Left renal cortex interstitium (tissue), 4 donors: ENCODE measurements at regions not wholly inside any gene's neighbourhood (a gene's known extent, or its start where the extent isn't known, plus 50 kb on each side); places are given as distances from the start of the nearest gene placed in this dataset.
"Not testable (repeated sequence)": the region's sequence is repeated elsewhere in the genome, so short reads cannot be mapped to it uniquely, and the experiment has no call there.

ENCODE experiments used
- DNase-seq, 4 donors: peaks; one replicate each; pipeline ENCODE4 v3.0.0-alpha.2; 2013; ENCODE audit warnings: low read depth in 4 of 4, low spot score in 2 of 4, missing footprints in 1 of 4

DNA sequence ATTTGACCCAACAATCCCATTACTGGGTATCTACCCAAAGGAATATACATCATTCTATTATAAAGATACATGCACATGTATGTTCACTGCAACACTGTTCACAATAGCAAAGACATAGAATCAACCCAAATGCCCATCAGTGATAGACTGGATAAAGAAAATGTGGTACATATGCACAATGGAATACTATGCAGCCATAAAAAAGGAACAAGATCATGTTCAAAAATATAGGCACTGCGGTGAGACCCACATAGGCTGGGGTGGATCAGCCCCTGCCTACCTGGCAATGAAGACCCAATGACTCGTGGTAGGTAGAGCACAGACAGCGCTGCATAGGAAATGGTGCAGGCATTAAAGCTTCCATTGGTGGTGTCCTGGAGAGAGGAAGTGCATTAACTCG, 88.6 kb upstream of the NFIL3 start:
- DNase-seq, result not testable (repeated sequence)

DNA sequence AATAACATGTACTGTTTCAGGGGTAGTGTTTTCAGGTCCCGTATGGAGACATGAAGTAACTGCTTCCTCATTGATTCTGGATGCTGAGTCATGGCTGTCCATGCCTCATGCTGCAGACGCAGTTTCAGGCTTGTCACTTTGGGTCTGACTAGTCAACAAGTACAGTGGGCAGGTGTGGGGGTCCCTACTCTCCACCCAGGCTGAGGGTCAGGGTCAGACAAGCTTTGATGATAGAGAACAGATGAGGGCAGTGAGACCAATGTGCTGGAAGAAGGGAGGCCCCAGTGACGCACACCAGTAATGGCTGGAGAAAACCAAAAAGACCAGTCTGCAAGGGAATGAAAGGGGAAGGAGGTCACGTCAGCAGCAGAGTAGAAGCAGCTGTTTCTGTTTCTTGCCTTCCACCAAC, 80.0 kb upstream of the NFIL3 start:
- DNase-seq, result no peak

- no peak for DNase-seq
Measured at GRCh38 chr9:91502913-91503672, 79.5 kb upstream of the NFIL3 start.

DNA sequence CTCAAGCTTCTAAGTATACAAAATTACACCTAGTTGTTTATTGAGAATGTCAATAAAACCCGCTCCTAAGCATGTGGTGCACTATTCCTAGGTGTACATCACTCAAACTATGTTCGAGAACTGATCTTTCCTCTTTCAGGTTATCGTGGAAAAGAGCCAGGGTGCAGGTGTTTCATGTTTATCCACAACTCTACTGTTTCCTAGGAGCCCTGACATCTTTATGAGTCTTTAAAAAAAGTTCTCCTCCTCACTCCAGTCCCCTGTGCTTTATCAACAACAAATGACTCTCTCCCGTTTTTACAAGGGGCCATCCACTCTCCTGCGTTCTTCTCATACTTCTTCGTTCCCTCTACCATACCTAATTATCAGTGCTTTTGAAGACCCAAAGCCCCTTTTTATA, 78.8 kb upstream of the NFIL3 start:
- DNase-seq, result peak in 2 of 4 donors; percentile 17 to 36

DNA sequence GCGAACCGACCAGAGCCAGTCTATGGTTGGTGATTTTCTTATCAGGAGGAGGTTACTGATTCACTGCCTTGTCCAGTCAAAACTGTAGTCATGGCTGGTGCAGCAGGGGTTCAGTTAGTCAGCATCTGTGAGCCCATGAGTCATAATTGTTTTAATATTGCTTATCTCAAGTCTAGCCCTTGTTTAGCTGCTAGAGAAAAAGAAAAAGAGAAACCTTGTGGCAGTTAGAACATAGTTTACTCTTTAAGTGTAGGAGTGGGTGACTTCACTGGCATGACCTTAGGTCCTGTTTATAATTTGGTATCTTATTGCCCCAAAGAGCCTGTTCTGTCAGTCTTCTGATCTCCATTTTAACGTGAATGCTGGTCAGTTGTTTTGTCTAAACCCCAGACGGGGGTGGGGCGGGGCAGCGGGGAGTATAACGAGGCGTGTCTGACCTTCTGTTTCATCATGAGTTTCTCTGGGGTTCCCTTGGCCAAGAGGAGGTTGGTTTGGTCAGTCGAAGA, 76.9 kb upstream of the NFIL3 start:
- no peak for DNase-seq

DNA sequence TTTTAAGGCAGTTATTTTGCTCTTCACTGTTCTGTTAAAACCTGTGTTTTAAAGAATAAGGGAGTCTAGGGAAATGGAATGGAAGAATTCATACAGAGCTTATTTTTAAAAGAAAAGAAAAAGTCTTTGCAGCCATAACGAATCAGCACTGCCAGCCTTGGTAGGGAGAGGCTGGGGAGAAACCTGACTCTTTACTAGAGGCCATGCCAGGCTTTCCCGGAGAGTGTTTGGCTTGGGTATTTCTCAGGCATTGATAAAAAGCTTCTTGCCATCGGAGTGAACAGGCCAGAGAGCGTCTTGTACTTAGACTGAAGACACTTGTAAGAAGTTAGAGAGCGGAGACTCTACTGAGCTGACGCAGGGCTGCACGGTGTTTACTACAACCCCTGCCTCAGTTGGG, 72.7 kb upstream of the NFIL3 start:
- no peak for DNase-seq

DNA sequence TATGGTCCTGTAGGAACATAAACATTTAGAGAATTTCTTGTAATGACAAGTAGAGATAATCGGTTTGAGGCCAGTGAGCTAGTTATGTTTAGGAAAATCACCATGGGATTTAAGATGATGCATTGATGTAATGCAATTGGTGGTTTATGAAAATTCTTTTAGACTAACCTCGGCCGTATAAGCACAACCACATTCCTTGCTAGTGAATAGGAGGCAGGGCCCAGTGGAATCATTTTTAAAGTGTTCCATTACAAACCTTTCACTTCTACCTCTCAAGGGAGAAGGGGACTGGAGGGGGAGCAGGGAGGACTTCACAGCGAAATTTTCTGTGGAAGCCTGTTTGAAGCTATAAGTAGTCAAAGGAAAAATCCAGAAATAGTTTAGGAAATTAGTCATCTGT, 71.8 kb upstream of the NFIL3 start:
- DNase-seq, result no peak

GRCh38 chr9:91494751-91495150, 71.1 kb upstream of the NFIL3 start:
- no peak for DNase-seq

DNA sequence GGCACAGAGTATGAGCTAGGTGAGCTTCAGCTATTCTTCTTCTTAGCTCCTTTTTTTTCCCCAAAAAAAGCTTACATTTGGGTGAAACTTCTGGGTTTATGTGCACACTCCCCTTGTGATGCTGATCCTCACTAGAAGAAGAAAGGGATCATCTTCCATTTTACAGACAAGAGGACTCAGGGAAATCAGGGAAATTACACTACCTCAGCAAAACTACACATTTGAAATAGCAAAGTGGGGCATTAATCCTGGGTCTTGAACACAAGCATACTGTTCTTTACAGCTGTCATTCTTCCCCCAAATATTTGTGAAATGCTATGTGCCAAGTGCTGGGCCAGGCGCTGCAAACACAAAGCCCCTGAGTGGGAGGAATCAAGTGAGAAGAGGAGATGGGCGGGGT, 68.6 kb upstream of the NFIL3 start:
- DNase-seq, result no peak

GRCh38 chr9:91491624-91492023, 68.0 kb upstream of the NFIL3 start:
- no peak for DNase-seq

- DNase-seq, result no peak
Measured at GRCh38 chr9:91489361-91489899, 65.8 kb upstream of the NFIL3 start.

- DNase-seq, result no peak
Measured at GRCh38 chr9:91488341-91488740, 64.7 kb upstream of the NFIL3 start.

GRCh38 chr9:91486699-91487497, 63.3 kb upstream of the NFIL3 start:
- DNase-seq, result no peak

DNA sequence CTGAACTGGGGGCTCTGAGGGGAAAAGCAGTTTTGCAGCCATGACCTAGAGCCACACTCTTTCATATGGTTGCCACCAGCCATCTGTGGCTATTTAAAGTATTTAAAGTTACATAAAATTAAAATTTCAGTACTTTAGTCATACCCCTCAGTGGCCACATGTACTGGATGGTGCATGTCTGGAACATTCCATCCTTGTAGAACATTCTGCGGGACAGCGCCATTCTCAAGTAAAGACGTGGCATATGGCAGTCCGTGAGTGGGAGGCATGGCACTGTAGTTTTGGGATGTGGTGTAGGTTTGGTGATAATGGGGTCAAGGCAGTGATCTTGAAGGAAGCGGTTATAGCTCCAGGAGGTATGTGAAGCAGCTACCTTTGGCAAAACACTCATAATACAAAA, 61.4 kb upstream of the NFIL3 start:
- no peak for DNase-seq

DNA sequence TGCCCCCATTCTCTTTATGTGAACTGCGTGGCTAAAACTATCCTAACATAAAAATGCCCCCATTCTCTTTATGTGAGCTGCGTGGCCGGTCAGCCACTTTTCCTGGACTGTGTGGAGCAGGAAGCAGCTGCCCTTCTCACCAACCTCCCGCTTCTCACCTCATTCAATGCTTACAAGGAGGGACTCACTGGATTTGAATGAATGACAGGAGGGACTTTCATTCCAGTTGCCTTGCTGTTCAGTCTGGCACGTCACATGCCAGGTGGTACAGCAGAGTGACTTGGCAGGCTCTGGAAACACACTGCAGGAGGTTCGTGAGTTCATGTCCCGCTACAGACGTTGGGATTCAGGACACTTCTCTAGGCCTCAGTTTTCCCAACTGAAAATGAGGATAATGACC, 60.2 kb upstream of the NFIL3 start:
- DNase-seq, result no peak

GRCh38 chr9:91483189-91483691, 59.6 kb upstream of the NFIL3 start:
- DNase-seq, result no peak

GRCh38 chr9:91481972-91482371, 58.3 kb upstream of the NFIL3 start:
- no peak for DNase-seq

DNA sequence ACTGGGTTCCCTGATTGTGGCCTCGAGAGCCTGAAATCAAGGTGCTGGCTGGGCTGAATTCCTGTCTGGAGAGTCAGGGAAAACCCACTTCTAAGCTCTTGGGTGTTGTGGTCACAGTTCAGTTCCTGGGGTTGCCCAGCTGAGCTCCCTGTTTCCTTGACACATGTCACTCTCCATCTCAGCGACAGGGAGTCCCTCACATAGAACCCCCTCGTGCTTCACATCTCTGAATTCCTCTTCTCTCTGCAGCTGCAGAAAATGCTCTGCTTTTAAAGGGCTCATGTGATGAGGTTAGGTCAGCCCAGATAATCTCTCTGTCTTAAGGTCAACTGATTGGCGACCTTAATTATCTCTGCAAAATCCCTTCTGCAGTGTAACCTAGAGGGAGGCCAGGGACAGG, 53.5 kb upstream of the NFIL3 start:
- no peak for DNase-seq

GRCh38 chr9:91474656-91475055, 51.0 kb upstream of the NFIL3 start:
- DNase-seq, result no peak
